ENCODE measurements at regions not wholly inside any gene's neighbourhood (a gene's known extent, or its start where the extent isn't known, plus 50 kb on each side); places are given as distances from the start of the nearest gene placed in this dataset.

DNA sequence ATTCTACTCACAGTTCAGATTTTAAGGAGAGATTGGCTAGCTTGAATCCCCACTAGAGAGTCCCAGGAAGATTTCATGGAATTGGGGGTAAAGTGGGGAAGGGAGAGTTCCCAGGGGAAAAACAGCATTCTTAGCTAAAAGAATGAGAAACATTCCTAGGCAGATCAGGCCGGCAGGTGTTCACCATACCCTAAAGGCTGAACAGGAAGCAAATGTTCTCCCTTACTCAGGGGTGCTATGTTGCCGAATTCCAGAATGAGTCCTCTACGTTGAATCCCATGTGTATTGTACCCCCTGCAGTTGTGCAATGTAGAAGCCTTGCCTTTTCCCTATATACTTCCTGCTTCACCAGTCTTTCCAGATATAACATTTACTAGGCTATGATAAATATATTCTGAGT lies 135.2 kb upstream of the NCAM1 start:
- TF ChIP-seq GATA2 (IDR thresholded peaks at IDR 0.05; ENCODE audit: insufficient read depth, insufficient read length, low read depth, low read length) (no peak), EZH2 (IDR thresholded peaks at IDR 0.05; ENCODE audit: borderline replicate concordance, low read depth, low read length, severe bottlenecking) (no peak), POLR2AphosphoS5 (IDR thresholded peaks at IDR 0.05; ENCODE audit: insufficient read depth, low read depth, low read length) (no peak)
- TF ChIP-seq, protein P1, sequence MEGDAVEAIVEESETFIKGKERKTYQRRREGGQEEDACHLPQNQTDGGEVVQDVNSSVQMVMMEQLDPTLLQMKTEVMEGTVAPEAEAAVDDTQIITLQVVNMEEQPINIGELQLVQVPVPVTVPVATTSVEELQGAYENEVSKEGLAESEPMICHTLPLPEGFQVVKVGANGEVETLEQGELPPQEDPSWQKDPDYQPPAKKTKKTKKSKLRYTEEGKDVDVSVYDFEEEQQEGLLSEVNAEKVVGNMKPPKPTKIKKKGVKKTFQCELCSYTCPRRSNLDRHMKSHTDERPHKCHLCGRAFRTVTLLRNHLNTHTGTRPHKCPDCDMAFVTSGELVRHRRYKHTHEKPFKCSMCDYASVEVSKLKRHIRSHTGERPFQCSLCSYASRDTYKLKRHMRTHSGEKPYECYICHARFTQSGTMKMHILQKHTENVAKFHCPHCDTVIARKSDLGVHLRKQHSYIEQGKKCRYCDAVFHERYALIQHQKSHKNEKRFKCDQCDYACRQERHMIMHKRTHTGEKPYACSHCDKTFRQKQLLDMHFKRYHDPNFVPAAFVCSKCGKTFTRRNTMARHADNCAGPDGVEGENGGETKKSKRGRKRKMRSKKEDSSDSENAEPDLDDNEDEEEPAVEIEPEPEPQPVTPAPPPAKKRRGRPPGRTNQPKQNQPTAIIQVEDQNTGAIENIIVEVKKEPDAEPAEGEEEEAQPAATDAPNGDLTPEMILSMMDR (IDR thresholded peaks at IDR 0.05; ENCODE audit: extremely low read depth in 1 of 2, insufficient read depth in 1 of 2, low read depth in 1 of 2, low read length in 2 of 2): no peak
- TF ChIP-seq, protein P2, sequence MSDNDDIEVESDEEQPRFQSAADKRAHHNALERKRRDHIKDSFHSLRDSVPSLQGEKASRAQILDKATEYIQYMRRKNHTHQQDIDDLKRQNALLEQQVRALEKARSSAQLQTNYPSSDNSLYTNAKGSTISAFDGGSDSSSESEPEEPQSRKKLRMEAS (IDR thresholded peaks at IDR 0.05; ENCODE audit: insufficient read depth, insufficient read length): no peak
